T-cell (primary cell): ENCODE measurements at regions not wholly inside any gene's neighbourhood (a gene's known extent, or its start where the extent isn't known, plus 50 kb on each side); places are given as distances from the start of the nearest gene placed in this dataset.

Experiments used
- ATAC-seq, 4 experiments: fragments of 200-7000 bp in 3 of 4; fragments of 150-1000 bp in 1 of 4; cut with Tn5 transposase; replicated peaks in 1 of 4; 1 replicate in 3 of 4; 2 replicates in 1 of 4; pipeline ENCODE4 v1.10.0; 2021; ENCODE audit warnings: moderate library complexity in 3 of 4, mild to moderate bottlenecking in 2 of 4, moderate number of reproducible peaks in 1 of 4
- CTCF ChIA-PET, 2 donors: fragments of 300-600 bp; sonication (Branson Sonifier 250); formaldehyde crosslinking; loops; one replicate each; lab custom pipeline; 2022; ENCODE audit warnings: antibody characterized with exemption in 2 of 2; lab: Charles Lee
- POLR2A ChIA-PET, 2 donors: fragments of 300-600 bp; sonication (Branson Sonifier 250); formaldehyde crosslinking; loops; one replicate each; lab custom pipeline; 2022; ENCODE audit warnings: antibody characterized with exemption in 2 of 2; lab: Charles Lee
- DNase-seq, 35 experiments: peaks; one replicate each; pipeline versions ENCODE4 v3.0.0 to v3.0.0-alpha.2; 2013 to 2023
- H3K27ac ChIP-seq: one replicate; pipeline ENCODE4 v1.5.1; 2013; ENCODE audit warnings: low read length
- H3K27me3 ChIP-seq, 2 experiments: replicated peaks in 1 of 2; 1 replicate in 1 of 2; 2 replicates in 1 of 2; pipeline versions ENCODE4 v1.6.1 to v1.7.0; 2013; ENCODE audit warnings: low read length in 1 of 2, mixed read lengths in 1 of 2; ENCODE audit not compliant: control insufficient read depth in 2 of 2, insufficient read depth in 2 of 2; ENCODE audit errors: extremely low read depth in 1 of 2
- H3K36me3 ChIP-seq, 2 donors: 1 replicate in 1 of 2; 2 replicates in 1 of 2; pipeline versions ENCODE4 v1.6.1 to v1.7.0; 2013; ENCODE audit warnings: low read length in 1 of 2; ENCODE audit not compliant: control insufficient read depth in 2 of 2, insufficient read depth in 1 of 2; ENCODE audit errors: extremely low read depth in 1 of 2
- H3K4me1 ChIP-seq, 2 experiments: 1 replicate in 1 of 2; 2 replicates in 1 of 2; pipeline versions ENCODE4 v1.6.1 to v1.7.0; 2013; ENCODE audit warnings: low read length in 2 of 2, mixed read lengths in 1 of 2; ENCODE audit not compliant: insufficient read depth in 2 of 2, control insufficient read depth in 1 of 2; ENCODE audit errors: extremely low read depth in 1 of 2
- H3K4me3 ChIP-seq, 2 donors: 1 replicate in 1 of 2; 2 replicates in 1 of 2; pipeline versions ENCODE4 v1.5.1 to v1.7.0; 2013; ENCODE audit warnings: mild to moderate bottlenecking in 2 of 2, low read length in 1 of 2, moderate library complexity in 1 of 2; ENCODE audit not compliant: control insufficient read depth in 1 of 2; ENCODE audit errors: extremely low read depth in 1 of 2
- H3K9me3 ChIP-seq: 2 replicates; pipeline ENCODE4 v1.7.0; 2013
- H3K27ac Mint-ChIP-seq, 2 donors: one replicate each; pipeline ENCODE4 v1.8.0; 2020 to 2021; ENCODE audit warnings: mild to moderate bottlenecking in 2 of 2, mixed read lengths in 2 of 2
- H3K27me3 Mint-ChIP-seq, 2 donors: one replicate each; pipeline ENCODE4 v1.8.0; 2021 to 2022; ENCODE audit warnings: mixed read lengths in 2 of 2
- H3K36me3 Mint-ChIP-seq: one replicate; pipeline ENCODE4 v1.8.0; 2021; ENCODE audit warnings: mixed read lengths
- H3K4me1 Mint-ChIP-seq, 3 donors: one replicate each; pipeline ENCODE4 v1.8.0; 2020 to 2022; ENCODE audit warnings: mixed read lengths in 3 of 3, mild to moderate bottlenecking in 1 of 3
- H3K4me3 Mint-ChIP-seq, 3 donors: one replicate each; pipeline ENCODE4 v1.8.0; 2020 to 2022; ENCODE audit warnings: mild to moderate bottlenecking in 3 of 3, mixed read lengths in 3 of 3, moderate library complexity in 3 of 3
- H3K9me3 Mint-ChIP-seq, 3 donors: one replicate each; pipeline ENCODE4 v1.8.0; 2020 to 2022; ENCODE audit warnings: mixed read lengths in 3 of 3
- WGBS: methylation state at CpG from one replicate; pipeline ENCODE4 v1.1.5; 2013; ENCODE audit warnings: missing lambda C conversion rate; ENCODE audit not compliant: insufficient coverage; 5-methylcytosine and 5-hydroxymethylcytosine counted together

DNA sequence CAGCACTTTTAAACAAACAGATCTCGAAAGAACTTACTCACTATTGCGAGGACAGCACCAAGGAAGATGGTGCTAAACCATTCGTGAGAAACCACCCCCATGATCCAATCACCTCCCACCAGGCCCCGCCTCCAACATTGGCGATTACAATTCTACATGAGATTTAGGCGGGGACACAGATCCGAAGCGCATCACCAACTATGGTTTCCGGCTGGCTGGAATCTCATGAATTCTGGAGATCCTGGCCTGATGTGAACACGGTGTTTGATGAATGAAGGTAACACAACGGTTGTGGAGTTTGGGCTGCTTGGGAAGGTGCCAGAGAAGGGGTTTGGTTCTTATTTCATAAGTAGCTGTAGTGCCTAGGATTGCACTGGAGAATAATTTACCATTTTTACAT is 216.7 kb downstream of the EMX2 start:
- Histone ChIP-seq H3K9me3 (no peaks in the 10 kb centered on the region), H3K4me3 (no peak overlapping the region), H3K4me1 (no peaks in the 10 kb centered on the region), H3K27me3 (peaks cover 0 to 8% of the 10 kb centered on the region in 2 experiments), H3K36me3 (no peaks in the 10 kb centered on the region), H3K27ac (no peak overlapping the region)
- WGBS = 96% methylated on average over 8 of the region's 11 CpGs
- CTCF ChIA-PET = no interaction called here
- Mint-ChIP-seq H3K4me3 (no peak overlapping the region), H3K36me3 (no peaks in the 10 kb centered on the region), H3K27me3 (peaks cover 17% of the 10 kb centered on the region in 2 donors), H3K27ac (no peak overlapping the region), H3K9me3 (no peaks in the 10 kb centered on the region), H3K4me1 (no peaks in the 10 kb centered on the region)
- POLR2A ChIA-PET = no interaction called here
- no peak for DNase-seq
- ATAC-seq = no peak

DNA sequence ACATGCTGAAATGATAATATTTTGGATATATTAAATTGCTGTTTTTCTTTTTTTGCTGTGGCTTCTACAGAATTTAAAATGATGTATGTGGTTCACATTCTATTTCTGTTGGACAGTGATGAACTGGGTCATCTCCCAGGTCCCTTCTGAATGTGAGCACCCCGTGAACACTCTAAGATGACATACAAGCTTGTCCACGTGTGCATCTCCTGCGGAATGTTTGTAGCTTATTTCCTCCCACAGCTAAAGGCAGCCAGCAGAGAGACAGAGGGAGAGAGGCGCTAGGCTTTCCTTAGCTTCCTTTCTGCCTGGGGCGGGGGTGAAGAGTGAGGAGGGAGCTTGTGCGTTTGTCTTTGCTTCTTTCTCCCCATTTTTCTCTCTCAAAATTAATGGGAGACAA is 219.1 kb downstream of the EMX2 start:
- ChIA-PET POLR2A (no interaction called here), CTCF (interaction anchor here in 1 of 2 donors (0.5 kb wide), 1 partner anchor 21 kb away, joined by 3 read pairs; no protein-coding TSS in a partner anchor)
- Mint-ChIP-seq H3K27ac (no peak overlapping the region), H3K27me3 (peaks cover 17% of the 10 kb centered on the region in 2 donors), H3K4me1 (no peaks in the 10 kb centered on the region), H3K4me3 (no peak overlapping the region), H3K36me3 (no peaks in the 10 kb centered on the region), H3K9me3 (no peaks in the 10 kb centered on the region)
- Histone ChIP-seq H3K27me3 (peaks cover 0 to 8% of the 10 kb centered on the region in 2 experiments), H3K27ac (no peak overlapping the region), H3K36me3 (no peaks in the 10 kb centered on the region), H3K9me3 (no peaks in the 10 kb centered on the region), H3K4me3 (no peak overlapping the region), H3K4me1 (no peaks in the 10 kb centered on the region)
- no peak for ATAC-seq
- no peak for DNase-seq
- 100% methylated on average over 1 of the region's 6 CpGs for WGBS

DNA sequence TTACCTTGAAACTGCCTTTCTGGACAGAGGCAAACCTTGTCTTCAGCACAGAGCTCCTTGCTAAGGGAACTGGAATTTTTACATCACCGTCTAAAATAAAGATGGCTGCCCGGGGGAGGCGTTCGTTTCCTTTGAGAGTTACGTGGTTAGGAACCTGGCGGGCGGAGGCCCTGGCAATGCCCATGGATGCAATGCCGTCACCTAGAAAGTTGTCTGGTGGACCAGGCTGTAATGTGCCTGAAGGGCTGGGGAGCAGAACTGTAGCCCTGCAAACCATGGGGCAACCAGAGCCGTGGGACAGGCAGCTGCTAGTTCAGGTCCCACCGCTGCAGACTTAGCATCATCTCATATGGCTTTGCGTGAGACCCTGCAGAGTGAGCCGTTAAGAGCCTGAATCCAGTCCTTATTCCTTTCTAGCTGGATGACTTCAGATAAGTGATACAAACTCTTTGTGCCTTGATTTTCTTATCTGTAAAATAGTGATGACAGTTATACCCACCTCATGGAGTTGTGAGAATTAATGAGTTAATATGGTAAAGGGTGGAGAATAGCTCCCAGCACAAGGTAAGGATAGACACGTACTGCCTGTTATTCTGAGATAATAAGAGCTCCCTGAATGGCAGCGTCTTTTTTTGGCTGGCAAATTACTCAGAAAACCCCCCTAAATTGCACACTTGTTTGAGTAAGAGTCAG is 219.7 kb downstream of the EMX2 start:
- H3K4me3 ChIP-seq = no peak overlapping the region
- no peak overlapping the region for H3K27ac ChIP-seq
- no peaks in the 10 kb centered on the region for H3K9me3 ChIP-seq
- no peaks in the 10 kb centered on the region for H3K9me3 Mint-ChIP-seq
- 89% methylated on average over 12 of the region's 14 CpGs for WGBS
- POLR2A ChIA-PET = no interaction called here
- no peak overlapping the region for H3K27ac Mint-ChIP-seq
- no peaks in the 10 kb centered on the region for H3K4me1 ChIP-seq
- DNase-seq = no peak
- peaks cover 17% of the 10 kb centered on the region in 2 donors for H3K27me3 Mint-ChIP-seq
- H3K36me3 ChIP-seq = no peaks in the 10 kb centered on the region
- no peak for ATAC-seq
- no peak overlapping the region for H3K4me3 Mint-ChIP-seq
- H3K4me1 Mint-ChIP-seq = no peaks in the 10 kb centered on the region
- no peaks in the 10 kb centered on the region for H3K36me3 Mint-ChIP-seq
- H3K27me3 ChIP-seq = peaks cover 0 to 10% of the 10 kb centered on the region in 2 experiments
- CTCF ChIA-PET = no interaction called here

DNA sequence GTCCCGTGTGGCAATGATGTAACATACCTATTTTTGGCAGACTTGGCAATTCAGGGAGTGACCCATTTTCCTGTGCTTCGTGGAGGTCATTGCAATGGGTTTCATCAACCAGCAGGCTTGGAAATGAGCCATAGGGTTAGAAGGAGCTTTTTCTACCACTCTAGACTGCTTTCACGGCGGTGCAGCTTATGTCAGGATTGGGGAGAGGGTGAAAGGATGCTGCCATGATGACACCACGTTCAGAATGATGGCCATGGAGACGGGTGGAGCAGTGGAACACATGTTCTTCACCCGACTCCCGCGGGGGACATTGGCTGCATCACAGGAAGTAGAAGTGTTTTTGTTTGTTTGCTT is 220.2 kb downstream of the EMX2 start:
- no peaks in the 10 kb centered on the region for H3K36me3 Mint-ChIP-seq

DNA sequence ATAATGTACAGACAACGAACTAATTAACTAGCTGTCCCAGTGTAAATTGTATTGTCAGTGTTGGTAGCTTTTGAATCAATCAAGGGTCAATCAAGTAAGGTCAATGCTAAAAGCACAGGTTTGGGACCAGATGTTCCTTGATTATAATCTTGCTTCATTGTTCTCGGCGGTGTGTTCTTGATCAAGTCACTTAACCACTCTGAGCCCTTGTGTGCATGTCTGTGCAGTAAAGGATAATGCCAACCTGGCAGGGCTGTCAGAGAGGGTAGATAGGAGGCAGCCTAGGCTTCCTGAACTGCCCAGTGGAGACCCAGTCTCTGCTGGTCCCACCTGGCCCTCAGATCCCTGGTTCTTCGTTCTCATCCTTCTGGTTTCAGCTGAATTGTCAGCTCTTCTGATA is 221.0 kb downstream of the EMX2 start:
- ChIA-PET CTCF (no interaction called here), POLR2A (no interaction called here)
- H3K4me3 Mint-ChIP-seq = no peak overlapping the region
- no peak overlapping the region for H3K27ac Mint-ChIP-seq
- H3K27me3 ChIP-seq = peaks cover 0 to 12% of the 10 kb centered on the region in 2 experiments
- H3K4me1 Mint-ChIP-seq = no peaks in the 10 kb centered on the region
- H3K4me1 ChIP-seq = no peaks in the 10 kb centered on the region
- no peaks in the 10 kb centered on the region for H3K9me3 Mint-ChIP-seq
- H3K4me3 ChIP-seq = no peak overlapping the region
- no peaks in the 10 kb centered on the region for H3K36me3 Mint-ChIP-seq
- H3K9me3 ChIP-seq = no peaks in the 10 kb centered on the region
- 78% methylated on average over 3 of the region's 4 CpGs for WGBS
- H3K27me3 Mint-ChIP-seq = peaks cover 15 to 20% of the 10 kb centered on the region in 2 donors
- H3K36me3 ChIP-seq = no peaks in the 10 kb centered on the region
- DNase-seq = no peak
- no peak overlapping the region for H3K27ac ChIP-seq
- no peak for ATAC-seq

More for the DNA sequence above, 220.2 kb downstream of the EMX2 start:
- H3K27me3 ChIP-seq = peaks cover 0 to 12% of the 10 kb centered on the region in 2 experiments
- no peak overlapping the region for H3K4me3 ChIP-seq
- H3K27ac Mint-ChIP-seq = no peak overlapping the region
- ATAC-seq (no peak), DNase-seq (no peak)
- no peaks in the 10 kb centered on the region for H3K4me1 ChIP-seq
- no peaks in the 10 kb centered on the region for H3K36me3 ChIP-seq
- ChIA-PET CTCF (no interaction called here), POLR2A (no interaction called here)
- peaks cover 17% of the 10 kb centered on the region in 2 donors for H3K27me3 Mint-ChIP-seq
- H3K9me3 Mint-ChIP-seq = no peaks in the 10 kb centered on the region
- no peaks in the 10 kb centered on the region for H3K4me1 Mint-ChIP-seq
- H3K27ac ChIP-seq = no peak overlapping the region
- H3K4me3 Mint-ChIP-seq = no peak overlapping the region
- WGBS = 51% methylated on average over 4 of the region's 9 CpGs
- H3K9me3 ChIP-seq = no peaks in the 10 kb centered on the region

DNA sequence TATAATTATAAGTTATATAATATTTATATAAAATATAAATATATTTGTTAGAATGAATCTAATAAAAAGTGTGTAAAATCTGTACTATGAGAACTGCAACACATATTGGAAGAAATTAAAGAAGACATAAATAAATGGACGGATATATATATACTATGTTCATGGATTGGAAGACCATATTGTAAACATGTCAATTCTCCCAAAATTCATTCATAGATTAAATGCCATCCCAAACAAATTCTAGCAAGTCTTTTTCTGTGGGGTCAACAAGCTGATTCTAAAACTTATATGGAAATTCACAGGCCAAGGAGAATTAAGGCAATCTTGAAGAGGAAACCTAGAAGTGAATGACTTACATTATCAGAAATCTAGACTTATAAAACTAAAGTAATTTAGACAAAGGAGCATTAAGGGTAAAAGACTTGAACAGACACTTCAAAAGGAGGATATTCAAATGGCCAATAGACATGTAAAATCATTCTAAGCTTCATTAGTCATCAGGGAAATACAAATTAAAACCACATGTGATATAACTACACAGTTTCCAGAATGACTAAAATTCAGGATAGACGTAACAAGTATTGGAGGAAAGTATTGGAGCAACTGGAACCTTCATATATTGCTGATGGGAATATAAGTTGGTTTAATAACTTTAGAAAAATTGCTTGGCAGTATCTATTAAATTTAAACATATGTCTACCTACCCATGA is 225.9 kb downstream of the EMX2 start:
- ATAC-seq = no peak
- WGBS = no CpG with 5 or more reads among the region's 2 CpGs
- DNase-seq = no peak
- Mint-ChIP-seq H3K27me3 (peaks cover 3 to 12% of the 10 kb centered on the region in 2 donors), H3K9me3 (no peaks in the 10 kb centered on the region), H3K36me3 (no peaks in the 10 kb centered on the region), H3K4me1 (no peaks in the 10 kb centered on the region), H3K4me3 (no peak overlapping the region), H3K27ac (no peak overlapping the region)
- ChIA-PET CTCF (no interaction called here), POLR2A (no interaction called here)
- Histone ChIP-seq H3K27me3 (peaks cover 0 to 7% of the 10 kb centered on the region in 2 experiments), H3K4me1 (no peaks in the 10 kb centered on the region), H3K27ac (no peak overlapping the region), H3K36me3 (no peaks in the 10 kb centered on the region), H3K9me3 (no peaks in the 10 kb centered on the region), H3K4me3 (no peak overlapping the region)
